ENCODE measurements at regions not wholly inside any gene's neighbourhood (a gene's known extent, or its start where the extent isn't known, plus 50 kb on each side); places are given as distances from the start of the nearest gene placed in this dataset.

DNA sequence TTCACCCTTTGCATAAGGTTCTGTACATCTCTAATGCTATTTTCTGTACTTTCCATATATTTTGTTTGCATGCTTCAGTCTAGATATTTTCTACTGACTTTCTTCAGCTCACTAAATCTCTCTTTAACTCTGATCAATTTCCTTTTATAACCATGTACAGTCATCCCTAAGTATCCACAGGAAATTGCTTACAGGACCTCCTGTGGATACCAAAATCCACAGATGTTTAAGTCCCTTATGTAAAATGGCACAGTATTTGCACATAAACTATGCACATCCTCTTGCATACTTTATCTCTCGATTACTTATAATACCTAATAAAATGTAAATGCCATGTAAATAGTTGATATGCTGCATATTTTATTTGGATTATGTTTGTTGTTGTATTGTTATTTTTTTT lies 442.1 kb downstream of the TLE4 start:
- no peak overlapping the region for H2AFZ ChIP-seq (ENCODE audit: low read length)
- CTCF ChIA-PET (ENCODE audit: low intra/inter-chr PET ratio, low total read pairs): no interaction called here
- FAIRE-seq: no peak
- peaks cover 20% of the 10 kb centered on the region for H3K9me3 ChIP-seq (ENCODE audit: low read length)
- 5% methylated on average over 1 of the region's 1 CpG for WGBS (ENCODE audit: low lambda C conversion rate)
- H3K4me1 ChIP-seq (ENCODE audit: insufficient read depth, low read length): no peaks in the 10 kb centered on the region
- no peaks in the 10 kb centered on the region for H3K27me3 ChIP-seq (ENCODE audit: control insufficient read depth in 1 of 2, insufficient read depth in 2 of 2, low read length in 2 of 2)
- no peak for ATAC-seq
- no peak overlapping the region for H3K9ac ChIP-seq (ENCODE audit: insufficient read depth, low read depth, low read length)
- H3K27ac ChIP-seq (ENCODE audit: extremely low read length, insufficient read depth, low read length): no peak overlapping the region
- POLR2A ChIA-PET: no interaction called here
- no TSS peak for BruUV-seq (replicated peaks)
- H3K4me2 ChIP-seq (ENCODE audit: low read depth, low read length): no peak overlapping the region
- no peak overlapping the region for H3K4me3 ChIP-seq (replicated peaks in 1 of 3; ENCODE audit: insufficient read depth in 1 of 3, low read depth in 2 of 3, low read length in 3 of 3)
- in situ Hi-C loops (cut with HindIII; ENCODE audit: extremely low pct_ligation_motif_present, low pct_unique_long_range_greater_than_20kb): no loop called here
- no peaks in the 10 kb centered on the region for H4K20me1 ChIP-seq (ENCODE audit: insufficient read depth, low read length)
- H3K79me2 ChIP-seq (ENCODE audit: insufficient read depth, low read length): no peaks in the 10 kb centered on the region
- H3K36me3 ChIP-seq (replicated peaks in 1 of 2; ENCODE audit: control insufficient read depth in 1 of 2, insufficient read depth in 2 of 2, low read length in 2 of 2): no peaks in the 10 kb centered on the region
- DNase-seq (ENCODE audit: low spot score): no peak
- intact Hi-C loops (cut with micrococcal nuclease; ENCODE audit: unreplicated experiment): no loop called here
- TF ChIP-seq, protein P1, sequence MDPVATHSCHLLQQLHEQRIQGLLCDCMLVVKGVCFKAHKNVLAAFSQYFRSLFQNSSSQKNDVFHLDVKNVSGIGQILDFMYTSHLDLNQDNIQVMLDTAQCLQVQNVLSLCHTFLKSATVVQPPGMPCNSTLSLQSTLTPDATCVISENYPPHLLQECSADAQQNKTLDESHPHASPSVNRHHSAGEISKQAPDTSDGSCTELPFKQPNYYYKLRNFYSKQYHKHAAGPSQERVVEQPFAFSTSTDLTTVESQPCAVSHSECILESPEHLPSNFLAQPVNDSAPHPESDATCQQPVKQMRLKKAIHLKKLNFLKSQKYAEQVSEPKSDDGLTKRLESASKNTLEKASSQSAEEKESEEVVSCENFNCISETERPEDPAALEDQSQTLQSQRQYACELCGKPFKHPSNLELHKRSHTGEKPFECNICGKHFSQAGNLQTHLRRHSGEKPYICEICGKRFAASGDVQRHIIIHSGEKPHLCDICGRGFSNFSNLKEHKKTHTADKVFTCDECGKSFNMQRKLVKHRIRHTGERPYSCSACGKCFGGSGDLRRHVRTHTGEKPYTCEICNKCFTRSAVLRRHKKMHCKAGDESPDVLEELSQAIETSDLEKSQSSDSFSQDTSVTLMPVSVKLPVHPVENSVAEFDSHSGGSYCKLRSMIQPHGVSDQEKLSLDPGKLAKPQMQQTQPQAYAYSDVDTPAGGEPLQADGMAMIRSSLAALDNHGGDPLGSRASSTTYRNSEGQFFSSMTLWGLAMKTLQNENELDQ (CRISPR knock-in tag; IDR thresholded peaks at IDR 0.05; ENCODE audit: borderline replicate concordance): no peak
- TF ChIP-seq, protein P2, sequence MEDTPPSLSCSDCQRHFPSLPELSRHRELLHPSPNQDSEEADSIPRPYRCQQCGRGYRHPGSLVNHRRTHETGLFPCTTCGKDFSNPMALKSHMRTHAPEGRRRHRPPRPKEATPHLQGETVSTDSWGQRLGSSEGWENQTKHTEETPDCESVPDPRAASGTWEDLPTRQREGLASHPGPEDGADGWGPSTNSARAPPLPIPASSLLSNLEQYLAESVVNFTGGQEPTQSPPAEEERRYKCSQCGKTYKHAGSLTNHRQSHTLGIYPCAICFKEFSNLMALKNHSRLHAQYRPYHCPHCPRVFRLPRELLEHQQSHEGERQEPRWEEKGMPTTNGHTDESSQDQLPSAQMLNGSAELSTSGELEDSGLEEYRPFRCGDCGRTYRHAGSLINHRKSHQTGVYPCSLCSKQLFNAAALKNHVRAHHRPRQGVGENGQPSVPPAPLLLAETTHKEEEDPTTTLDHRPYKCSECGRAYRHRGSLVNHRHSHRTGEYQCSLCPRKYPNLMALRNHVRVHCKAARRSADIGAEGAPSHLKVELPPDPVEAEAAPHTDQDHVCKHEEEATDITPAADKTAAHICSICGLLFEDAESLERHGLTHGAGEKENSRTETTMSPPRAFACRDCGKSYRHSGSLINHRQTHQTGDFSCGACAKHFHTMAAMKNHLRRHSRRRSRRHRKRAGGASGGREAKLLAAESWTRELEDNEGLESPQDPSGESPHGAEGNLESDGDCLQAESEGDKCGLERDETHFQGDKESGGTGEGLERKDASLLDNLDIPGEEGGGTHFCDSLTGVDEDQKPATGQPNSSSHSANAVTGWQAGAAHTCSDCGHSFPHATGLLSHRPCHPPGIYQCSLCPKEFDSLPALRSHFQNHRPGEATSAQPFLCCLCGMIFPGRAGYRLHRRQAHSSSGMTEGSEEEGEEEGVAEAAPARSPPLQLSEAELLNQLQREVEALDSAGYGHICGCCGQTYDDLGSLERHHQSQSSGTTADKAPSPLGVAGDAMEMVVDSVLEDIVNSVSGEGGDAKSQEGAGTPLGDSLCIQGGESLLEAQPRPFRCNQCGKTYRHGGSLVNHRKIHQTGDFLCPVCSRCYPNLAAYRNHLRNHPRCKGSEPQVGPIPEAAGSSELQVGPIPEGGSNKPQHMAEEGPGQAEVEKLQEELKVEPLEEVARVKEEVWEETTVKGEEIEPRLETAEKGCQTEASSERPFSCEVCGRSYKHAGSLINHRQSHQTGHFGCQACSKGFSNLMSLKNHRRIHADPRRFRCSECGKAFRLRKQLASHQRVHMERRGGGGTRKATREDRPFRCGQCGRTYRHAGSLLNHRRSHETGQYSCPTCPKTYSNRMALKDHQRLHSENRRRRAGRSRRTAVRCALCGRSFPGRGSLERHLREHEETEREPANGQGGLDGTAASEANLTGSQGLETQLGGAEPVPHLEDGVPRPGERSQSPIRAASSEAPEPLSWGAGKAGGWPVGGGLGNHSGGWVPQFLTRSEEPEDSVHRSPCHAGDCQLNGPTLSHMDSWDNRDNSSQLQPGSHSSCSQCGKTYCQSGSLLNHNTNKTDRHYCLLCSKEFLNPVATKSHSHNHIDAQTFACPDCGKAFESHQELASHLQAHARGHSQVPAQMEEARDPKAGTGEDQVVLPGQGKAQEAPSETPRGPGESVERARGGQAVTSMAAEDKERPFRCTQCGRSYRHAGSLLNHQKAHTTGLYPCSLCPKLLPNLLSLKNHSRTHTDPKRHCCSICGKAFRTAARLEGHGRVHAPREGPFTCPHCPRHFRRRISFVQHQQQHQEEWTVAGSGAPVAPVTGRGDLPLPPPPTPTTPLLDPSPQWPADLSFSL (CRISPR knock-in tag; IDR thresholded peaks at IDR 0.05): no peak
- TF ChIP-seq ZSCAN25 (CRISPR knock-in tag; IDR thresholded peaks at IDR 0.05): no peak
- TF ChIP-seq, protein P3, sequence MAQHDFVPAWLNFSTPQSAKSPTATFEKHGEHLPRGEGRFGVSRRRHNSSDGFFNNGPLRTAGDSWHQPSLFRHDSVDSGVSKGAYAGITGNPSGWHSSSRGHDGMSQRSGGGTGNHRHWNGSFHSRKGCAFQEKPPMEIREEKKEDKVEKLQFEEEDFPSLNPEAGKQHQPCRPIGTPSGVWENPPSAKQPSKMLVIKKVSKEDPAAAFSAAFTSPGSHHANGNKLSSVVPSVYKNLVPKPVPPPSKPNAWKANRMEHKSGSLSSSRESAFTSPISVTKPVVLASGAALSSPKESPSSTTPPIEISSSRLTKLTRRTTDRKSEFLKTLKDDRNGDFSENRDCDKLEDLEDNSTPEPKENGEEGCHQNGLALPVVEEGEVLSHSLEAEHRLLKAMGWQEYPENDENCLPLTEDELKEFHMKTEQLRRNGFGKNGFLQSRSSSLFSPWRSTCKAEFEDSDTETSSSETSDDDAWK (CRISPR knock-in tag; IDR thresholded peaks at IDR 0.05): no peak
- no peak for TF ChIP-seq ZNF839 (CRISPR knock-in tag; IDR thresholded peaks at IDR 0.05; ENCODE audit: borderline replicate concordance)
- TF ChIP-seq KLF6 (CRISPR knock-in tag; IDR thresholded peaks at IDR 0.05): no peak
- TF ChIP-seq, protein P4, sequence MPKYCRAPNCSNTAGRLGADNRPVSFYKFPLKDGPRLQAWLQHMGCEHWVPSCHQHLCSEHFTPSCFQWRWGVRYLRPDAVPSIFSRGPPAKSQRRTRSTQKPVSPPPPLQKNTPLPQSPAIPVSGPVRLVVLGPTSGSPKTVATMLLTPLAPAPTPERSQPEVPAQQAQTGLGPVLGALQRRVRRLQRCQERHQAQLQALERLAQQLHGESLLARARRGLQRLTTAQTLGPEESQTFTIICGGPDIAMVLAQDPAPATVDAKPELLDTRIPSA (CRISPR knock-in tag; IDR thresholded peaks at IDR 0.05; ENCODE audit: borderline replicate concordance): no peak
- no peak for TF ChIP-seq ZNF780A (CRISPR knock-in tag; IDR thresholded peaks at IDR 0.05)
- no peak for TF ChIP-seq EEA1 (CRISPR knock-in tag; IDR thresholded peaks at IDR 0.05; ENCODE audit: borderline replicate concordance)
- no peak for TF ChIP-seq MYNN (CRISPR knock-in tag; IDR thresholded peaks at IDR 0.05; ENCODE audit: low read depth)
- TF ChIP-seq STAT5B (CRISPR knock-in tag; IDR thresholded peaks at IDR 0.05): no peak
- TF ChIP-seq RFXANK (CRISPR knock-in tag; IDR thresholded peaks at IDR 0.05): no peak
- no peak for TF ChIP-seq ZNF567 (CRISPR knock-in tag; IDR thresholded peaks at IDR 0.05; ENCODE audit: borderline replicate concordance)
- TF ChIP-seq, protein P5, sequence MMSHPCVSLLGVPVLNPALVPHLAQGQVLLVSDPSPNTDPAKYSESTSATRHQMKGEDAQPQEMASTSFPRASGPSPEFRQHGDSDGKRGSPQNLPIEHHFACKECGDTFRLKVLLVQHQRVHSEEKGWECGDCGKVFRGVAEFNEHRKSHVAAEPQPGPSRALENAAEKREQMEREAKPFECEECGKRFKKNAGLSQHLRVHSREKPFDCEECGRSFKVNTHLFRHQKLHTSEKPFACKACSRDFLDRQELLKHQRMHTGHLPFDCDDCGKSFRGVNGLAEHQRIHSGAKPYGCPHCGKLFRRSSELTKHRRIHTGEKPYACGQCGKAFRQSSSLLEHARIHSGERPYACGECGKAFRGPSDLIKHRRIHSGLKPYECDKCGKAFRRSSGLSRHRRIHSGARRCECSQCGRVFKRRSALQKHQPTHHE (CRISPR knock-in tag; IDR thresholded peaks at IDR 0.05; ENCODE audit: borderline replicate concordance): no peak
